Activated CD8-positive, alpha-beta memory T cell treated with anti-CD3 and anti-CD28 coated beads, Interleukin-2, amount 50 U/mL, for 4 hours (primary cell): ENCODE measurements at regions not wholly inside any gene's neighbourhood (a gene's known extent, or its start where the extent isn't known, plus 50 kb on each side); places are given as distances from the start of the nearest gene placed in this dataset.
"Not testable (repeated sequence)": the region's sequence is repeated elsewhere in the genome, so short reads cannot be mapped to it uniquely, and the experiment has no call there.

Experiments used
- DNase-seq: peaks from one replicate; pipeline ENCODE4 v3.0.0-alpha.2; 2020

DNA sequence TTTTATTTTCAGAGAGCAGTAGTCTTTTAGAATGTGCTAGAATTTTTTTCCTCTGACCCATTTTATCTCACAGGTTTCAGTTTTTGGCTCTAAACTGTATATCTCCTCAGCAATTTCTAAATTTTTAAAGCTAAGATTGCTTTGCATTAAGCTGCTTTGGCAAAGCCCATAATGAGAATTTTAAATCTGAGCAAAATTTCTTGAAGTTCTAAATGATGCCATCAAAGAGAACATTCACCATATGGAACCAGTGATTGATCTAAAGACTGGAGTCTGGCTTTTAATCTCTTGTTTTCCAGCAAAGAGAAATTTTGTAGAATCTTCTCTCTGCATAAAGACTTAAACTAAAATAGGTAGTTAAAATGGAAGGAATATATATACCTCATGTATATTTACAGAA, 313.6 kb downstream of the TBC1D32 start:
- DNase-seq = no peak

DNA sequence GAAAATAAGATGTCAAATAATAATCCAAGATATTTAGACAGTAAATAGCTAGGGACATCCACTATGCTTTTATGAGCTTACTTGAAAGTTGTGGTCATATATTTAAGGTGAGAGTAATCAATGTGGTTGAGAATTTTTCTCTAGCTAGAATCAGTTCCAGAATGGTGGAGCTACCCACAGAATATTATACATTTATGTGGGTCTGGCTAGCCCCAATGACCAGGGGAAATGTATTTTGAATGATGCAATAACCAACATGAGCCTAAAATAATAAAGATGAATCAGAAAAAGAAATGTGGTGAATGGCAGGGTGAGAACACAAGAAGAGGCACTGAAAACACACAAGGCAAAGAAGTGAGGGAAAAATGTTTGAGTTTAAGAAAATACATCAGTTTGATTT, 325.7 kb downstream of the TBC1D32 start:
- no peak for DNase-seq

DNA sequence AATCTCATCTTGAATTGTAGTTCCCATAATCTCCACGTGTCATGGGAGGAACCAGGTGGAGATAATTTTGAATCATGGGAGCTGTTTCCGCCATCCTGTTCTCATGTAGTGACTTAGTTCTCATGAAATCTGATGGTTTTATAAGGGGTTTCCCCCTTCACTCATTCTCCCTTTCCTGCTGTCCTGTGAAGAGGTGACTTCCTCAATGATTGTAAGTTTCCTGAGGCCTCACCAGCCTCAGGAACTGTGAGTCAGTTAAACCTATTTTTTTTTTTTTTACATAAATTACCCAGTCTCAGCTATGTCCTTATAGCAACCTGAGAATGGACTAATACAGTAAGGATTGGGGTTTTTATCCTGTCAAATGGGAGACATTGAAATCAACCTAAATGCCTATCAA, 328.3 kb downstream of the TBC1D32 start:
- DNase-seq = no peak

DNA sequence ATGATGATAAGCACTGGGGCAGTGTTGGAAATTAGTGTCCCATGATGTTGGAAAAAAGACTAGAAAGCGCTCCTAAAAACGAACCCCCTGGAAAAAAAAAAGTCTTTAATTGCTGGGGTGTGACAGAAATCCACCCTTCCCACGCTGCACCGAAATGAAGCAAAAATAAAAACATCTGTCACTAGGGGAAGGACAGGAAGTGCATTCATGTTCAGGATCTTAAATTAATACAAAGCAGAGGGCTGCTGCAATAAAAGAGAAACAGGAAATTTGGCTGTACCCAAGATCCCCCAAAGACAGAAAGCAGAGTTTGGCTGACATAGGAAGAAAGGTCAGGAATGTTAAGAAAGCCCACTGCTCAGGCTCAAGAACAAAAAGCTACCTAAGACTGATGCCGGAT, 333.9 kb downstream of the TBC1D32 start:
- no peak for DNase-seq

DNA sequence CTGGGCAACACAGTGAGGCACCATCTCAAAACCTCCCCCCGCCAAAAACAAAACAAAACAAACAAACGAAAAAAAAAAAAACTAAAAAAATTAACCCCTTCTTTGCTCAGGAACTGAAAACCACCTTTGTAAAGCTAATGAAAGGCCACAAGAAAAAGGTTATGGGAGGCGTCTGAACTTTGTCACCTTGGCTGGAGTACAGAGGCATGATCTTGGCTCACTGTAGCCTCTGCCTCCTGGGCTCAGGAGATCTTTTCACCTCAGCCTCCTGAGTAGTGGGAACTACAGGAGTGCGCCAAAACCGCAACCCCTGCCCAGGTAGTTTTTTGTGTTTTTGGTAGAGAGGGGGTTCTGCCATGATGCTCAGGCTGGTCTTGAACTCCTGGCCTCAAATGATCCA, 337.9 kb downstream of the TBC1D32 start:
- DNase-seq = no peak

DNA sequence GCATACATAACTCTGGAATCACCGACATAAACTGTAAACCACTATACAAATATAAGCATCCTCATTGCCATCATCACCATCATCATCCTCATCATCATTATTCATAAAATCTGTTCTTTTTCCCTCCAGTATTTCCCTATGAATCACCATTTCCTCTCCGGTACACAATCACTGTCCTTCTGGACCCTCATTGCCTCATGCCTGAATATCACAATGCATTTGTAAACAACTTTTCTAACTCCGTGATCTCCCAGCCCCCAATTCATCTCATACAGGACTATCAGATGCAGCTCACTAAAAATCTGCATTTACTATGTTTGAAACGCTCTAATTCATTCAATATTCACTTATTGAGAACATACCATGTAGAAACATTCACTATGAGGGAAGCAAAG, 339.7 kb downstream of the TBC1D32 start:
- DNase-seq = no peak

DNA sequence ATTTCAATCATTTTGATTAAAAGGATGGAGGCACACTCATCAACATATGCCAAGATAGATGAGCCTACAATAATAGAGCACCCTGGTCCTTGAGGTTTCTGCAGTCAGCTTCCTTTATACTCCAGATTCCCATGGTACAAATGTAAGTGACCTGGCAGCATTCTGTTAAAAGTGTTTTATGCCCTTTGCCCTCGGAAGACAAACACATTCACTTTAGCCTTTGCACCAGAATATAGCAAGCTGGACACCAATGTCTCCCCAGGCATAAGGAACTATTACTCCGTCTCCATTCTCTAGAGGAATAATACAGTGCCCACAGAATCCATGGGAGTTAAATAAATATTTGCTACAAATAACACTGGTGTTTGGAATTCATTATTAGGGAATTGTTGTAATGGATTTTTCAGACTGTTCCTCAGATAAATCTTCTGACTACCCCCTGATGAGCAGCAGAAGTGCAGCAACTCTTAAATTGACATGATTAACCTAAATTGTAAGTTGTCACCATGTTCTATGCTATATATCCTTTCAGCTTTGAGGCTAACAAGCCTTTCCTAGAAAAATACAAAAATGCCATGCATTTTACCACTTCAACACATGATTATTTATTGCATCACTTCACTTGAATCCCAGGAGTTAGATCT, 340.2 kb downstream of the TBC1D32 start:
- DNase-seq = no peak

DNA sequence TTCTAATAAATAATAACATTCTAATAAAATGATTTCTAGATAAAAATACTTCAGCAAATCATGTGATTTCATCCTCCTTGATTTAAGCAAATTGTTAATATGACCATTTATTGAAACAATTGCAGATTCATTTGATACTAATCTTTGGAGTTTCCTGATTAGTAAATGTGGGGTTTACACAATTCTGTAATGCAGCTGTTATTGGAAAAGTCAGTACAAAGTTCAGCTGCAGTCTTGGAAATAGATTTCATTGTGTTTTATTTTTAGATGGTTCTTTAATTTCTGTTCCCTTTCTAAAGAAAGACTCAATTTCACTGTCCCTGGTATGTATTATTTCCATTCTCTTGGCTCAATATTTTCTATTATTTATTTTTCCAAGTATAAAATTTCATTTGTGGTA, 342.0 kb downstream of the TBC1D32 start:
- DNase-seq = no peak

DNA sequence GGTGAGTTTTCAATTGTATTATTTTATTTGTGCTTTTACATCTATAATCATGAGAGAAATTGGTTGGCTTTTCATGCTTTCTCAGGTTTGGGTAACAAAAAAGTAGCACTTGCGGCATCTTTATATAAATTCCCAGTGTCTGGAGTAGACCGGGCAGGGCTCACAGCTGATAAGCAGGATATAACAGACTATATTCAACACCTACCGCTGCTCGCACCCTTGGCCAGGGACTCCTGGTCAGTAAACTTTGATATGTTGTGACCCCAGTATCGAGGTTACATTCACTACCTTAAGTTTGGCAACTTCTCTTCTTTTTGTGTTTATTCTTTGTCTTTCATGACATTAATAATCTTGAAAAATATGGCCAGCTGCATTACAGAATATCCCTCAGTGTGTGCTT, 343.4 kb downstream of the TBC1D32 start:
- DNase-seq = no peak

DNA sequence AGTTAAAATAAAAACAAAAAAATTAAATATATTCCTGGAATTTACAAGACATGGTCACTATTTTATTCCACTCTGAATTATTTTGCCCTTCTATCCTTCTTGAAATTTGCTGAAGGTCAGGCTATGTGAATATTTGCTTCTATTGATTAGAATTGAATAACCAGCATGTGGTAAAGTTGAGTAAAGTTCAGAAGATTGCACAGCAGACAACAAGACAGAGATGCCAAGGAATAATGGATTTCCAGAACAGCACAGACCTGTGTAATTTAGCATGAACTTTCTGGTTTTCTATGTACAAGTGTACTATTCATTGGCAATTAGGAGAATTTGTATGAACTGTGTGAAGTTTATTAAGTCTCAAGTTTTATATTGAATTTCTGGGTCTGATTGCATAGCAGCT, 352.4 kb downstream of the TBC1D32 start:
- DNase-seq = no peak

DNA sequence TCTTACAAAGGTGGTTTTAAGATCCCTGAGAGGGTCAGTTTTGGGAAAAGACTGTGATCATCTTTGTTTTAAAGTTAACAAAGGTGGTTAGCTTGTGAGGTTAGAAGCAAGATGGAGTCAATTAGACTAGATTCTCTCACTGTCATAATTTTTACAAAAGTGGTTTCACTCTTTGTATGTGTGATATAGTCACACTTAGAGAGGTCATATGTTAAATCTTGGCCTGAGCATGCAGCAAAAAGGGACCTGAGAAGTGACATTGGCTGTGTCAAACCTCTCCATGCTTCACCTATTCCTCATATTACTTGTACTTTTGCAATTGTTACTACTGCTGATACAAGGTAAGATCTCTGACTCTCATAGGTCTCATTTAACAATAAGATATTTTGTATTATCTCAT, 368.0 kb downstream of the TBC1D32 start:
- DNase-seq = no peak

DNA sequence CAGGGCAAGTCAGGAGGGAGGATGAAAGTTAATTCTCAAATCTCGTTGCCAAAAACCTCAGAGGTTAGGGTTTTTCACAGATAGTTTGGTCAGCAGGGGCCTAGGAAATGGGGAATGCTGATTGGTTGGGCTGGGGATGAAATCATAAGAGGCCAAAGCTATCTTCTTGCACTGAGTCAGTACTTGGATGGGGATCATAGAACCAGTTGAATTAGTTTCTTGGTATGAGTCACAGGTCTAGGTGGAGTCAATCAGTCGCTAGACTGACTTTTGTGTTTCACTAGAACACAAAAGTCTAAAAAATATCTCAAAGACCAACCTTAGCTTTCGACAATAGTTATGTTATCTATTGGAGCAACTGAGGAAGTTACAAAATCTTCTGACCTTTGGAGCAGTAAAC, 368.5 kb downstream of the TBC1D32 start:
- no peak for DNase-seq

DNA sequence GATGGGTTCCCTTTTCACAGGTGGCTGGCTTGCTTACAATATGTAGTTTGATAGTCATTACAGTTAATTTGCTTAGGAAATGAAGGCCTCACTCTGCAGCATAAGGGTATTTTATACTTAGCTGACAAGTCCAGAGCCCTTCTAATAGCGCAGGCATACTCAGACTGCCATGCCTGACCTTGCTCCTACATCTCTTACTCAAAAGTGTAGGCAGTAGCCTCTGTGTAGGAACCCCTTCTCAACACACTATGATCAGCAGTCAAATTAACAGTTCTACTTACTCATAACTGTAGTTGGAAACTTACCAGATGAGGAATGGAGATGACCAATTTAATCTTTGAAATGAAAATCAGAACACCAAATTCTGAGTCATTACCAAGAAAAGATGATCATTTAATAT, 373.5 kb downstream of the TBC1D32 start:
- DNase-seq = no peak

DNA sequence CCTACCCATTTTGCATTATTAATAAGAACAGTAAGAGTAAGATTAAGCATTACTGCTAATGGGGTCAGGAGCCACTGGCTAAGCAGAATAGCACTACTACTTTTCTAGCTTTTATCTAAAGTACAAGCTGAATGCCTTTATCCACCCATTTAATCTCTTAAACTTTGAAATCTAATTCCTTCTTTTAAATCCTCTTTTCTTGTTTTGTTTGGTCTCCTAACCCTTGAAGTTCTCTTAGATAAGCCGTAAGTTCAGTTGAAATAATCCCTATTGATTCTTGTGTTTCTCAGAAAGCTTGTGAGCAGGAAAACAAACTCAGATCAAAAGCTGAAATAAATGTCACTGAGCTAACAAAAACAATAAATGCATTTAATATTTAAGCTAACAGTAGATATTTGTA, 380.2 kb downstream of the TBC1D32 start:
- no peak for DNase-seq

DNA sequence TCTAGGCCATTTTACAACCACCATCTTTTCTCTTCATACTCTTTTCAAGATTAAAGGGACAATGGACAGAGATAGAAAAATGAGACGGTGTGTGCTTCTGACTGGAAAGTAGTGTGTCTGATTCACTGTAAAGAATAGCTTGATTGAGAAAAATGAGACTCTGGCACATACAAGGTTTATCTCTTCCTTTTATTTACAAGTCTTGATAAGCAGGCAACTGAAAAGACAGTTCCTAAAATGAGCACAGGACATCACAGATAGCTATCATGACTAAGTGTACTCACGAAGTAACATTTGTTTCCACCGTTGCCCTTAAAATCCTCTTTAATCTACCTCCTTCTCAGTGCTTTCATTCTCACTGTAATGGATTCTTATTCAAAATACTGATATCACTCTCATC, 383.0 kb downstream of the TBC1D32 start:
- DNase-seq = no peak

DNA sequence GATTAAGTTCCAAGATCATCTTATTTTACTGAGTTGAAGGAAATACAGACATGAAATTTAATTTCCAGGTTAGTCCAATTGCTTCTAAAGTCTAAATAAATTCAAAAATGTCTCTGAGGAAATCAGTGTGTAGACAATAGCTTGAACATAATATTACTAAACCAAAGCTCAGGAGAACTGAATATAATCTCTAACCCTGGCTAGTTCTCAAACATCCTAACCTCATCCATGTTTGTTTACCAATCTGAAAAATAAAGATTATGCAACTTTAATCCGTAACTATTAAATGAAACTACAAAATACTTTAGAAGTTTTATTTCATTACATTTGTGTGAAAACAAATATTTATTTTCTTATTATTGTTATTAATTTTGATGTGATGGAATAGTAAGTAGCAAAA, 387.2 kb downstream of the TBC1D32 start:
- DNase-seq = no peak

DNA sequence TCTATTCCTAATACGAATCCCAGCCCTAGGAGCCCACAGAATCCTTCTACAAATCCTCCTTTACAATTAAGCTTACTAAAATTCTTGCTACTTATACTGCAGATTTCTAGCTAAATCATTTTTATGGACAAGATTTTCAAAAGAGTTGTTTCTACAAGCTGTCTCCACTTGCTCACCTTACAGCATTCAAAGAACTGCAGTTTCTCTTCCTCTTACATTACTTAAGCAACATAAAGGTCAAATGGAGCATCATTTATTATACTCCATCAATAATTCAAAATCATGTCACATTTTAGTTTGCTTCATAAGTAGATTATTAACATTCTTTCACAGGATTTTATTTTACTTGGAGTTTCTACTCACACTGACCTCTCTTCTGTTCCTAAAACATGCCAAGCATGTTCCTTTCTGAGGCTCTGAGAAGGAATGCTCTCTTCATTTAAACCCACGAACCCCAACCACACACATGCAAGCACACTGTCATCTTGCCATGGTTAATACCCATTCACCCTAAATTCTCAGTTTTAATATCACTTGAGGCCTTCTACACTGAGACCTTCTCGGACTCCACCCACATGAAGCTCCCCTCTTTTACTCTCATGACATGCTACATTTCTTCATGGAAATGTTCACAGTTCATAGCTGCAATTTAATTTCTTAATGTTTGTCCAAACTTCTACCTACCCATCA, 388.2 kb downstream of the TBC1D32 start:
- no peak for DNase-seq

DNA sequence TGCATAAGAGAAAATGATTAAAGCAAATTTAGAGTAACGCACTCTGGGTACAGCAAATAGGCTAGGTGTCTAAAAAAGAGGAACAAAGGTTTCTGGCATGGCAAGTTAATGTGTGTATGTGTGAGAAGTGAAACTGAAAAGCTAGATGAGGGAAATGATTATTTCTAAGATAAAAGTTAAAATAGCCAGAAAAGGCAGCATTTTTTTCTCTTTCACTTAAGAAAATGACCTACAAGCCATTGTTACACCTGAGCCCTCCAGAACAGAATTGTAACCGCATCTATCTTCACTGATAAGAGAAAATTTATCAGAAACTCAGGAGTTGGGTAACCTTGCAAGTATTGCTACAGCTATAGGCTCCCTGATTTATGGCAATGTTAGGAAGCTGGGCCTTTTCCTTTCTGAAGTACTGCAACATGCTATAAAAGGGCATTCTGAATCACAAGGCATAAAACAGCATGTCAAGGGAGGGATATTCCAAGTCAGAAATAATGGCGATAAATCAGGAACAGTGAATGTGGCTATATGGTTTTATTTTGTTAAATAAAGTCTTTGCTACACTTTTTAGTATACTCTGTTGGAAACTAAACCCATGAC, 395.3 kb downstream of the TBC1D32 start:
- DNase-seq = no peak

DNA sequence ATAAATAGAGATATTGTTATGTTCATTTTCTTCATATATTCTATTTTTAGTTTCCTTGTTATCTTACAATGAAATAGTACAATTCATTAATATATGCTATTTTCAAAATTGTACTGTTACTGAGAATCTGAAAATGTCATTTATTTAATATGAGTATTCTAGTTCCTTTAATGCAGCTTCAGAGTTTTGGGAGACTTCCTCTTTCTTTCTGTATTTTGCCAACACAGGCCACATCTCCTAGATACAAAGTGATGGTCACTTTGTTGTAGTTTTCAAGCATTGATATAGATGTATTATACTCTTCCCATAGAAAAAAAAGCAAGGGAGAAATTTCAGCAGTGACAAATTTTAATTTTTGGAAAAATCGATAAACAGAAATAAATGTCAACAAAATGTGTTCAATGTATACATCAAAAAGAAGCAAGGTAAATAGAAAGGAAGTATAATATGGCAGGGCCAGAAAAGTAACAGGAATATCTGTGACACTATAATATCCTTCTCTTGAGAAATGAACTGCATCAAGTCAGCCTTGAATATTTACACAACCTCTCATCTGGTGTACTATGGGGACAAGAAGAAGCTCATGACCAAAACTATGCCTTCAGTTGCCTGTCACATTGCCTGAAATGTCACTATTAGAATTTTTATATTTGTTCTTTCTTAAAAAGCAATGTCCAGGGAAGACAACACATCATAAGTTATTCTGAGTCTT, 396.0 kb downstream of the TBC1D32 start:
- DNase-seq = no peak

DNA sequence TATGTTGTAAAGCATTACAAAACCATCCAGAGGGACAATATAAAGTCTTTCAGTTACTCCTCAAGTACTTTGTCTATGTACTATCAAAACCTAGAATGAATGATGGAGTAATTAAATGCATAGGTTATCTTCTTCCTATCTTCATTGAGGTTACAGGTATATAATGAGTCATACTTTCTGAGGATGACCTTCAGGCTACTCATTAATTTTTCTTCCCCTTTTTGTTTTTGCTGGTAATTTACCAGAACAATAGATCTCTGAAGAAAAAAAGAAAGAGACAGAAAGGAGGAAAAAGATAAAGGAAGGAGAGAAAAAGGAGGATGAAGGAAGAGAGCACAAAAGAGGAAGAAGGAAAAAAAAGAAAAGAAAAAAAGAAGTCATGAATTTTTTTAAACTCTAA, 398.4 kb downstream of the TBC1D32 start:
- DNase-seq = no peak

DNA sequence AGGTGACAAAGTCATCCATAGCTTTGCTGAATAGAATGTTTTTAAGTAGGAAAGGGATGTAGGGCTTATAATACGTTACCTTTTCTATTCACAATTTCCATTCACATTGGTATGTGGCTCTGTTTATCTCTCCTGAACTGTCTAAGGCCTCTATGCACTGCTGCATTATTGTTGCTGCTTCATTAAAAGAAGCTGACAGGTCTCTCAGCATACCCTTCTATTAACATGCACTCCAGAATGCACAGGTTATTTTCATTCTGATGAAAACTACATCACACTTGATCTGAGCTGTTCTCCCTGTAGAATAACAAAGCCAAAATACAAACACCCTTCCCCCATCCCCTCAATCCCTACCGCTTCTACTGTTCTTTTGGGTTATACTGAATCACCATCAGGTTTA, 399.3 kb downstream of the TBC1D32 start:
- DNase-seq = no peak

DNA sequence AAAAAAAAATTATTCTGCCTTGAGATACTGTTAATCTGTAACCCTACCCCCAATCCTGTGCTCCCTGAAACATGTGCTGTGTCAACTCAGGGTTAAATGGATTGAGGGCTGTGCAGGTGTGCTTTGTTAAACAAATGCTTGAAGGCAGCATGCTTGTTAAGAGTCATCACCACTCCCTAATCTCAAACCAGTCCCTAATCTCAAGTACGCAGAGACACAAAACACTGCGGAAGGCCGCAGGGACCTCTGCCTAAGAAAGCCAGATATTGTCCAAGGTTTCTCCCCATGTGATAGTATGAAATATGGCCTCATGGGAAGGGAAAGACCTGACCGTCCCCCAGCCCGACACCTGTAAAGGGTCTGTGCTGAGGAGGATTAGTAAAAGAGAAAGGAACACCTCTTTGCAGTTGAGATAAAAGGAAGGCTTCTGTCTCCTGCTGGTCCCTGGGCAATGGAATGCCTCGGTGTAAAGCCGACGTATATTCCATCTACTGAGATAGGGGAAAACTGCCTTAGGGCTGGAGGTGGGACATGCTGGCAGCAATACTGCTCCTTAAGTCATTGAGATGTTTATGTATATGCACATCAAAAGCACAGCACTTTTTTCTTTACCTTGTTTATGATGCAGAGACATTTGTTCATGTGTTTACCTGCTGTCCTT, 402.6 kb downstream of the TBC1D32 start:
- DNase-seq = not testable (repeated sequence)

DNA sequence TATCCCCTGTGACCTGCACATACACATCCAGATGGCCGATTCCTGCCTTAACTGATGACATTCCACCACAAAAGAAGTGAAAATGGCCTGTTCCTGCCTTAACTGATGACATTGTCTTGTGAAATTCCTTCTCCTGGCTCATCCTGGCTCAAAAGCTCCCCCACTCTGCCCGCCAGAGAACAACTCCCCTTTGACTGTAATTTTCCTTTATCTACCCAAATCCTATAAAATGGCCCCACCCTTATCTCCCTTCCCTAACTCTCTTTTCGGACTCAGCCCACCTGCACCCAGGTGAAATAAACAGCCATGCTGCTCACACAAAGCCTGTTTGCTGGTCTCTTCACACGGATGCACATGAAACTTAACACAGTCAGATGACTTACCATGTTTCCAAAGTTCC, 403.8 kb downstream of the TBC1D32 start:
- not testable (repeated sequence) for DNase-seq

DNA sequence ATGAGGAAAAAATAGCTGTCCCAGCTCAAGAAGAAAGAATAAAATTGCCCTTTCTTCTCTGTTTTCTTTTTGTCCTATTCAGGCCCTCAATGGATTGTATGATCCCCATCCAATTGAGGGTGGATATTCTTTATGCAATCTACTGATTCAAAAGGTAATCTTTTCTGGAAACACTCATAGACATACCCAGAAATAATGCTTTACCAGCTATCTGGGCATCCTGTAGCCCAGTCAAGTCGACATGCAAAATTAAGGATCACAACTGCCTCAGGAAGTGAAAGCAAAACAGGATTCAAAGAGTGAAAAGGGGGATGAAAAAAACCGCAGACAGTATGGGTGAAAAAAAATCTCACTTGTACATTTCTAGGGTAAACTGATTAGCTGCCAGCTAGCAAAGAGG, 410.1 kb downstream of the TBC1D32 start:
- DNase-seq = no peak
